VCaP (cell line): ENCODE measurements at regions not wholly inside any gene's neighbourhood (a gene's known extent, or its start where the extent isn't known, plus 50 kb on each side); places are given as distances from the start of the nearest gene placed in this dataset.

Source experiments
- H3K27ac ChIP-seq: fragments of 450-650 bp; 2 replicates; pipeline ENCODE4 v1.5.1; 2017
- CTCF ChIP-seq: fragments of 450-650 bp; conservative IDR thresholded peaks from 2 replicates; pipeline ENCODE4 v1.5.1; 2017; ENCODE audit warnings: mild to moderate bottlenecking, moderate library complexity

DNA sequence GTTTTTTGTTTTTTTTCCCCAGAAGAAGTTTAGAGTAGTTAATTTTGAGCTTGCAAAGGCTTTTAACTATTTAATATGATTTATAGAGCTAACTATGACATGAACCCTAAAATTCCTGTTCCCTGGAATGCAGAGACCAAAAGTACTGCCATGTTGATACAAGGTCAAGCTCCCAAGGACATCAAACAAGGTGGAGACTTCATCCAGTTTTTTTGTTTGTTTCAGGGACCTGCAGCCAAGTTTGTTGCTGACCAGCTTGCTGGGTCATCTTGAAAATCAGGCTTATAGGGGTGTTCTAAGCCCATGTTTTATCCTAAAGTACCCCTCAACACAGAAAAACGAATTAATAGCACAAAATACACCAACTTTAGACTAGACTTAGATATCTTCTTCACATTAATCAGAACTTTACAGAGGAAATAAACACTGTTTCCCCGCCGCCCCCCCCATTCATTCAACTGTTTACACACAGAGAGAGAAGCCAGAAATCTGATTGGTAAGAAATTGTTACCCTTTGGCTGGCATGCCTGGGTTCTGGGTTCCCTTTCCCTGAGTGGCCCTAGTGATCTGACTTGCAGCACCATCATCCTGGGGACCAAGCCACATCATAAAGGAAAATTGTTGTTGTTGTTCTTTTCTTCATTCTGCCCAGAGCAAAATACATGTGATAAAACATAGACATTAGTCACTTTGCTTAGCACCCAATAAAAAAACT is 860.5 kb downstream of the CCSER2 start:
- TF ChIP-seq CTCF = no peak
- no peak overlapping the region for H3K27ac ChIP-seq

GRCh38 chr10:85193796-85194195 is 865.4 kb downstream of the CCSER2 start:
- no peak for TF ChIP-seq CTCF
- H3K27ac ChIP-seq = no peak overlapping the region

DNA sequence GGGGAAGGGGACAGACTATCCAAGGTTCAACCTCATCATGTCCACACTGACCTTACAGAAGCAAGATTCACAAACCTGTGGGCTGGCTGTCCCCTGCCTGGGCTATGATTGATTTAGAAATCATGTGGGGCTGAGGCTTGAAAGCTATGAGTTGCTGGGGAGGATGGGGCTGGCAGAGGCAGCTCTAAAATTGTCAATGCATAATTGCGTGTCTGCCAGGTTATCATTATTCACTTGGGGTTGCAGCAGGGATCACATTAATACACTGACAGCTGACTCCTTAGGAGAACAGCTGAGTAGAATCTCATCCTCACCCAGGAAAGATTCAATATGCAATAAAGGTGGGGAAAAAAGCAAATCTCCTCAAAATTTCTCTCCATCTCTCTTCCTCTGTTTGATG is 866.3 kb downstream of the CCSER2 start:
- no peak overlapping the region for H3K27ac ChIP-seq
- TF ChIP-seq CTCF = no peak

- no peak overlapping the region for H3K27ac ChIP-seq
- TF ChIP-seq CTCF = no peak
Observed at GRCh38 chr10:85195596-85195995, 867.2 kb downstream of the CCSER2 start.

DNA sequence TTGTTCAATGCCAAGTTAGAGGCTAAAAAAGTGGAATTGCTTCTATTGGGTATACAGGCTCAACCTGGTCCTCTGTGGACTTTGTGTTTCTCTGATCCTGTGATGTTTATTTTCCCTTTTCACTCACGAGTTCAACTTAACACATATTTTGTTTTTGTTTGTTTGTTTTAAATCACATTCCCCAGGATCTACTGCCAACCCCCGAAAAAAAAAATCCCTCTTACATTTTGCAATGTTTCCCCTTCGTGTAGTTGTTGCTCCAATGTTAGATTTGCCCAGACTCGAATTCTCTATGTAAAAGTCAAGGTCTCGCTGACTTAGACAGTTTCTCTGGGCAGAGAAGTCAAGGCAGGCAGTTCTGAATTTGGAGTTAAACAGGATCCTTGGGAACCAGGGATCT is 876.4 kb downstream of the CCSER2 start:
- no peak overlapping the region for H3K27ac ChIP-seq
- no peak for TF ChIP-seq CTCF

GRCh38 chr10:85212526-85212925 is 884.1 kb downstream of the CCSER2 start:
- H3K27ac ChIP-seq = no peak overlapping the region
- no peak for TF ChIP-seq CTCF

- H3K27ac ChIP-seq = no peak overlapping the region
- TF ChIP-seq CTCF = no peak
Observed at GRCh38 chr10:85213493-85213892, 885.1 kb downstream of the CCSER2 start.
